ENCODE measurements at regions not wholly inside any gene's neighbourhood (a gene's known extent, or its start where the extent isn't known, plus 50 kb on each side); places are given as distances from the start of the nearest gene placed in this dataset.

DNA sequence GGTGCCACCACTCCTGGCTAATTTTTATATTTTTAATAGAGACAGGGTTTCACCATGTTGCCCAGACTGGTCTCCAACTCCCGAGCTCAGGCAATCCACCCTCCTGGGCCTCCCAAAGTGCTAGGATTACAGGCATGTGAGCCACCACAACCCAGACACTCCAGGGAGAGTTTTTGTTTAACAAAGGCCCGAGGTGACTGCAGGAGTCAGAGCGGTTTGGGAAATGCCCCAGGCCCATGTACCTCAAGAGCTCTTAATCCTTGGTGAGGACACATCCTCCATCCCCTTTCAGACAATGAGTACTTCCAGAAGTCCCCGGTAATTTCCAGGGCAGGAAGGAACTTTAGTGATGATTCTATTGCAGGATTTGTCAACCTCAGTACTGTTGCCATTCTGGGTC lies 176.0 kb downstream of the ESRRB start:
- DNase-seq, result no peak

DNA sequence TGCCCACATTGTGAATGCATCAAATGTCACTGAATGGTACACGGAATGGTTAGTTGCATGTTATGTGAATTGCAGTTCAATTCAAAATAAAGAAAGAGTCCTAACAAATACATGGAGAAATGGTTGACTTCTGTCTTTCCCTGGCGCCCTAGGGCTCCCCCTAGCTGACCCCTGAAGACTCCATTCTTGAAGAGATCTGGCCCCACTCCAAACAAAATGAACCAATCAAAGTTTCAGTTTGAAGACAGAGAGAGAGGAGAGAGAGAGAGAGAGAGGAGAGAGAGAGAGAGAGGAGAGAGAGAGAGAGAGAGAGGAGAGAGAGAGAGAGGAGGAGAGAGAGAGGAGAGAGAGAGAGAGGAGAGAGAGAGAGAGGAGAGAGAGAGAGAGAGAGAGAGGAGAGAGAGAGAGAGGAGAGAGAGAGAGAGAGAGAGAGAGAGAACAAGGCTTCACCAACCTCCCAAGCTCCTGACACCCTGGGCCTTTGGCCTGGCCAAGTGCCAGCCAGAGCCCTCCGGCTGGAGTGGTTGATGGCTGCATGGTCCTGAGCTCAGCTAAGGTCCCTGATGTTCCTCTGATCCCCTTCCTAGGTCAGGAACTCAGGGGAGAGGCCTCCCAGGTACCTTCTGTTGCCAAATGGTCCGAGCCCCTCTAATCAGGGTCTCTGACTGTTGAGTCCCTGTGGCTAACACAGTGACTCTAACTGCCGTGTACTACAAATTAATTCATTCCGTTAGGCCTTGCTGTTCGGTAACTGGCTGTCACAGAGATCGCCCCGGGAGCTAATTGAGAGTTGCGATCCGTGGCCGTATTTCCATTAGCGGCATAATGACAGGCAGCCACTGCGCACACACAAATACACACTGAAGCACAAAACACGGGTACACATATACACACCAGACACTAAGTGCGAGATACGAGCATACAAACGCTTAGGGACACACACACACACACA lies 188.8 kb downstream of the ESRRB start:
- no peak for DNase-seq

DNA sequence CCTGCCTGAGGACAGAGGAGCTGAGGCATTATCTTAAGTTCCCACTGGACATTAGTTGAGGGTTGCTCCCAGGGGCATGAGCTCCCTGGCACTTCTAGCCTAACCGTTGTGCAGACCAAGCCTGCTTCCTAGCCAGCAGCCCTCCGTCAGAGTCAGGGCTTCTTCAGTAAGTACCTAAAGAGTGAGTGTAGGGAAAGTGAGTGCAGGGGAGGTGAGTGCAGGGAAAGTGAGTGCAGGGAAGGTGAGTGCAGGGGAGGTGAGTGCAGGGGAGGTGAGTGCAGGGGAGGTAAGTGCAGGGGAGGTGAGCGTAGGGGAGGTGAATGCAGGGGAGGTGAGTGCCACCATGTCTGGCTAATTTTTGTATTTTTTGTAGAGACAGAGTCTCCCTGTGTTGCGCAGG lies 190.5 kb downstream of the ESRRB start:
- DNase-seq, result no peak

DNA sequence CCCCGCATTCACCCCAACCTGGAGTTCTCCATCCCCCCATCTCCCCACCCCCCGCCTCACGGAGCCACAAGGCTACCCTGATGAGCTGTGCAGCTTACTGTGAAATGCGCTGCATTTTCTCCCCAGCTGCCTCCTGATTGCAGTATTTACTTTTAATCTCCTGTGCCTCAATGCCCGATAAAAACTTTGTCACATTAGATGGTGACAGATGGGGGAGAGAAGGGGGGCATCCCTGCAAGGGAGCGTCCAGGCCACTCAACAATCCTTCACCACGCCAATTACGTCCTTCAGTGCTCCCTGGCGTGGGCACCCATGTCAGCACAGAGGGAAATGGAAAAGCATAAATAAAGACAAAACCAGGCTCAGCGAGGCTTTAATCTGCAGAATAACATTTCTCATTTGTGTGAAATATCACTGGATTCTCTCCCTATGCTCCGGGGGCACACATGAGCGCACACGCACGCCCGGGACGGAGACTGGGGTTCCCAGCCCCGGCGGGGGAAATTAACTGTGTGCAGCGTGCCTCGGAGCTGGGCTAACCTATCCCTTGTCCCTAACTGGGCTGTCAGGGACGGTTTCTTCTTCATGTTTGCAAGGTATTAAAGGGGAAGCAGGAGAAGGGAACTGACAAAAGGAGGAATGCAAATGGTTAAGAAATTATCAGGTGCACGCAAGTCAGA lies 186.7 kb upstream of the VASH1 start:
- no peak for DNase-seq

DNA sequence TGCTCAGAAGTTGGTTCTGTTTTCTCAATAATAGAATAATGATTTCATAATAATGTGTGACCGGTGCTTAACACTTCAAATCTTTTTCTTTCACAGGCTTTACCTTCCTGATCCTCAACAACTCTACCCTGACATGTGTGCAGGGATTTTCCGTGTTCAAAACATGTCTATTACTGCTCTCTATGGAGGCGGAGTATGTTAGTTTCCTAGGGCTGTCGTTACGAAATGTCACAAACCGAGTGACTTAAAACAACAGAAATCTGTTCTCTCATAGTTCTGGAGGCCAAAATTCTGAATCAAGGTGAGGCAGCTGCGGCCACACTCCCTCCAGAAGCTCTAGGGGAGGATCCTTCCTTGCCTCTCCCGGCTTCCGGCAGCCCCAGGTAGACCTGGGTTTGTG lies 186.2 kb upstream of the VASH1 start:
- DNase-seq, result no peak

DNA sequence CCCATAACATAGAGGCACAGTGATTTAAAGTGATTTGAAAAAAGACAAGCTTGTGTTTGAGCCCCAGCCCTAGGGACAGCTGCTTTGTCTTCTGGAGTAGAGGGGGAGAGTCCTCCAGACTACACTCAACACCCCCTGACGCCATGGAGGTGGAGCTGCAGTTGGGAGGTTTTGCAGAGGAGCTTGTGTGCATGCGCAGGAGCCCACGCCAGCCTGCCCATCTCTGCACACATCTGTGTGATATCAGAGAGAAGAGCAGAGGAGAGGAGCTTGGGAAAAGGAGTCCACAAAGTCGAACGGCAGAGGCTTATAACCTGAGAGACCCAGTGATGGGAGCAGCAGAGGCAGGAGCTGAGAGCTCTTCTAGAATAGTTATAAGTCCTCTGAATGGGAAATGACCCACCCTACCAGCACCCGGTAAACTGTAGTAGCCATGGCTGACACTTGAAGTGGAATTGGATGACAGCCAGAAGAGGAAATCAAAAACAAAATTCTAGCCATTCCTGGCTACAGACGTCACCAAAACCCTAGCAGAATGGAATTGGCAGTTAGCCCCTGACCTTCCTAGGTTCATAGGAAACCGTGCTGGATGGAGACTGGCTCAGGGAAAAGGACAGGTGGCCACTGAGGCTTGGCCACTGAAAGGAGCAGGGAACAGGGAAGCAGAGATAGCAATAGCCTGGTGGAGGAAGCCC lies 185.1 kb upstream of the VASH1 start:
- no peak for DNase-seq

DNA sequence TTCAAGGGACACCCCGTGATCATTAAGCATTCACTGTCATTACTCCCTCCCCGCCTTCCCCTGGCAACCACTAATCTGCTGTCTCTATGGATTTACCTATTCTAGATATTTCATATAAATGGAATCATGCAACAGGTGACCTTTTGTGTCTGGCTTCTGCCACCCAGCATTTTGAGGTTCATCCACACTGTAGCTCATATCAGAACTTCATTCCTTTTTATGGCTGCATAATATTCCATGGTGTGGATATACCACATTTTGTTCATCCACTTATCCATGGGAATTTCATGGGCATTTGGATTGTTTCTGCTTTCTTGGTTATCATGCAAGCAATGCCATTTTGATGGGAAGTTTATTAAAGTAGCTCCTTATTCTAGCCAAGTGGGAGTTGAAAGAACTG lies 184.2 kb upstream of the VASH1 start:
- no peak for DNase-seq

DNA sequence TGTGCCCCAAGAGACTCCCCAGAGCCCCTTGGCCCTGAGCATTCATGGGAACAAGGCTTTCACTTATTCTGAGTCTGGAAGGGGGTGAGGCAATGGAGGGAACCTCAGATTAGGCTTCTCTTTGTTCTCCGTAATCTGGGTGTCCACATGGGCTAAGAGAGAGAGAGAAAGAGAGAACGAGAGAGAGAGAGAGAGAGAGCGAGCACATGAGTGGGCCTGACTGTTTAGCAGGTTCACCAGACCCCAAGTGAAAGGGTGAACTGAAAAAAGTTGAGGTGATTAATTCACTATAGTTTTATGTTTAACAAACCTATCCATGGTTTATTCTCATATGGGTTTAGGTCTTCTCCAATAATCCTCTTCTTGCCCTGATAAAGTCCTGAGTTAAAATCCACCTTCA lies 183.4 kb upstream of the VASH1 start:
- no peak for DNase-seq

DNA sequence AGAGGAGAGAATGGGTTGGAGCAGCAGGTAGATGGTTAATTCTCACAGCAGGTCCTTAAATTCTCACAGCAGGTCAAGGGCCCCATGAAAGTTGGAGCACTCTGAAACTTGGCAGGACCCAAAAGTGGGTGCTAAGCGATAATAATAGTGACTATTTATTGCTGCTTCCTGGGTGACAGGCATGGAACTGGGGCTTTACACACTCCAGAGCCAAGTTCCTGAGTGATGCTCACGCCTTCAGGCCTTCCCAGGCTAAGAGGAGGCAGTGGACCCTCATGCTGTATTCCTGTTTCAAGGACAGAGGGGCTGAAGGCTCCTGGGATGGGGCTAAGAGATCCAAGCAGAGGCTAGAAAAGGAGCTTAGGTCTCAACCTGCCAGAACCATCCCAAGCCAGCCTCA lies 180.9 kb upstream of the VASH1 start:
- DNase-seq, result no peak

DNA sequence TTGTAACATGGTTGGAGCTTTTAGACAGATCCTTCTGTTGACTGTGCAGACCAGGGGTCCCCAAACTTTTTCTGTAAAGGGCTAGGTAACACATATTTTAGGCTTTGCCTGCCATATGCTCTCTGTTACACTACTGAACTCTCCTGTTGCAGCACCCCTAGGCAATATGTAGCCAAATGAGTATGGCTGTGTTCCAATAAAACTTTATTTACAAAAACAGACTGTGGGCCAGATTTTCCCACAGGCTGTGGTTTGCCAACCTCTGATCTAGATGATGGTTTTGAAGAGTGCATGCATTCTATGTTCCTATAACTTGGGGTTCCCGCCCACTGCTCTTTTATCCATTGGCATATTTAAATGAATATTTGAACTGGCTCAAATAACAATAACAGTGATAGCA lies 180.3 kb upstream of the VASH1 start:
- no peak for DNase-seq

DNA sequence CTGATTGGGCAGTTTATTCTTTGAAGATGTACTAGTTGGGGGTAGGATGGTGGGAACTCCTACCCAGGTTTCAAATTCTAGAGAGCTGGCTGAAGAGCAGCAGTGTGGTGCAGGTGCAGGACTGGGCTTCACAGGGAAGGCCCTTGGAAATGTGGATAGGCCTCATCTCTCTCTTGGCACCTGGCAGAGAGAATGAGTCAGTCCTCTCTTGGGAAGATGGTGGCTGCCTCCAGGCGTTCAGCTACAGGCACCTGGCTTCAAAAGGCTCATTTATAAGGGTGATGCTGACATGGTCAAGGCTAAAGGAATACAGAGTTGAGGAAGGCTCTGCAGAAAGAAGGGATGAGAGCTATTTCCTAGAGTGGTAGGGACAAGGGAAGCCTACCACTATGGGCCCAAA lies 179.7 kb upstream of the VASH1 start:
- DNase-seq, result no peak

DNA sequence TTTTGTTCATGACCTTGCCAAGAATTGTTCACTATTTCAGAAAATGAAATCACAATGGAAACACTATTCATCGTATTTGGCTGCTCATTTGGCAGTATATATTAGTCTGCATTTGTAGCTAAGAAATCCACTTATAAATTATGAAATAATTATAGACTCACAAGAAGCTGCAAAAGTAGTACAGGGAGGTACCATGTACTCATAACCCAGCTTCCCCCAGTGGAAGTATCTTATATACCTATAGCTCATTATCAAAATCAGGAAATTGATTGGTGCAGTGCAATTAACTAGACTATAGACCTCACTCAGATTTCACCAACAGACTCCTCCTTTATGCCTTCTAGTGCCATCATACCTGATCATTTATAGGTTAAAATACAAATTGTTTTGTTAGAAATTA lies 178.8 kb upstream of the VASH1 start:
- DNase-seq, result no peak

DNA sequence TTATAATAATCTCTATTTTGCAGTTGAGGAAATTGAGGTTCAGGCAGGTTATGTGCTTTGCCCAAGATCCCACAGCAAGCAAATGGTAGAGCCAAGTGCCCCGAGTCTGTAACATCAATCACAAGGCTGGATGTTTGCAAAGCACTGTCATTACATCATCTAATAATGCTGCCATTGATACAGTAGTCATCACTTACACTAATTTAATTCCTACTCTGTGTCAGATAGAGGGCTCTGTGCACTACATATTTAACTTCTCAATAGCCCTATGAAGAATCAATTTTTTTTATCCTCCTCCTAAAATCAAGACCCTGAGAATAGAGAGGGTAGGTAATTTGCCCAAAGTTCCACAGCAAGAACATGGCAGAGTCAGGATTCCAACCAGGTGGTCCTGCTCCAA lies 178.1 kb upstream of the VASH1 start:
- DNase-seq, result no peak

DNA sequence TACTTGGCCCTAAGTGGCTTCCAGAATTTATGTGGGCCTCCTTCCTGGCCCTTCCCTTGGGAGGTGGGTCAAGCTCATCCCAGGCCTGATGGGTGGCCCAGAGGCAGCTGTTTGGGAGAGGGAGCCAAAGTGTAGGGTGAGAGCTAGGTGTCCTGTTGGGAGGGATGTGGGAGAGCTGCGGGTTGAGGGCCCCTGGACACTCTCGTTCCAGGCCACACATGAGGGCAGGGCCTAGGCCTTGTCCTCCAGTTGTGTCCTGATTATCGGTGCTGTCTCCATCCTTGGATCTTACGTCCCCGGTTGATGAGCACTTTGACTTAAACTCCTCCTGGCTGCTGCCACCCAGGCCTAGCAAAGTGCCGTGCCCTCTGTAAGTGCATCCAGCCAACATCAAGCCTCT lies 177.5 kb upstream of the VASH1 start:
- DNase-seq, result no peak

DNA sequence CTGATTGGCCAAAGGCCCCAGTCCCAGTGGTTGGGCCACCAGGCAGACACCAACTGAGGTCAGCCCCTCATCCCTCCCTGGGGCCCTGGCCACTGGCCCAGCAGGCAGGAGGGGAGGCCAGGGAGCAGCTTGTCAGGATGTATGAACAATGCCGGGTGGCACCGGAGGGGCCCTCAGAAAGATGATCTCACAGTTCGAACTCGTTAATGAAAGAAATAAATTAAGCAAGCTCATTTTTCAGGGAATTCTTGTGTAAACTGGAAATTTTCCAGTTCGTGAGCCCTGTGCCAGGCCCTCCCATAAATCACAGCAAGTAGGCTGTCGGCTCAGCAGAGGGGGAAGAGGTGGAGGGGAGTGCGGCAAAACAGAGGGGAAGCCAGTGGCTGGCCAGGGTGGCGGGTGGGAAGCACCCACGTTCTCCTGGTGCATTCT lies 177.0 kb upstream of the VASH1 start:
- DNase-seq, result no peak

DNA sequence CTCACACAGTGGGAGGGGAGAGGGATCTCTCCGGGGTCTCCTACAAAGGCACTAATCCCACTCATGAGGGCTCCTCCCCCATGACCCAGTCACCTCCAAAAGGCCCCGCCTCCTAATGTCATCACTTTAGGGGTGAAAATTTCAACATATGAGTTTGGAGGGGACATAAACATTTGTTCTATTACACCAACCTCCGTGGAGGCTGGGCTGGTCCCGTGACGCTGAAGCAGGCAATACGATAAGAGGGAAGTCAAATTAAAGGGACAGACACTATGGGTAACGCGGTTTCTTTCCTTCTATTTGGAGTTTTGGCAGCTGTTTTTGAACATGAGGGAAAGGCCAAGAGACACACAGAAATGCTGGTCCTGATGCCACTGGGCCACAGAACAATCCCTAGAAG lies 175.7 kb upstream of the VASH1 start:
- DNase-seq, result no peak

DNA sequence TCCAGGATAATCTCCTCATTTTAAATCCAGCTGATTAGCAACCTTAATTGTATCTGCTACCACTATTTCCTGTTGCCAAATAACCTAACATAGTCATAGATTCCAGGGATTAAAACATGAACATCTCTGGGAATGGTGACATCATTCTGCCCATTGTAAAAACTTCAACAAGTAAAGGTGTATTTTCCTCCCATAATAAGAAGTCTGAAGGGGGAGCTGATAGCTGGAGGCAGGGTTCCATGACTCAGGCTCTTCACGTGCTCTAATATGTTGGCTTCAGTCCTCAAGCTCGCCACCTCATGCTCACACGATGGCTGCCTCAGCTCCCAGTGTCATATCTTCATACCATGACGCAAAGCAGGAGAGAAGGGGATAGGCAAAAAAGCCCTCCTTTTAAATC lies 172.0 kb upstream of the VASH1 start:
- DNase-seq, result no peak

DNA sequence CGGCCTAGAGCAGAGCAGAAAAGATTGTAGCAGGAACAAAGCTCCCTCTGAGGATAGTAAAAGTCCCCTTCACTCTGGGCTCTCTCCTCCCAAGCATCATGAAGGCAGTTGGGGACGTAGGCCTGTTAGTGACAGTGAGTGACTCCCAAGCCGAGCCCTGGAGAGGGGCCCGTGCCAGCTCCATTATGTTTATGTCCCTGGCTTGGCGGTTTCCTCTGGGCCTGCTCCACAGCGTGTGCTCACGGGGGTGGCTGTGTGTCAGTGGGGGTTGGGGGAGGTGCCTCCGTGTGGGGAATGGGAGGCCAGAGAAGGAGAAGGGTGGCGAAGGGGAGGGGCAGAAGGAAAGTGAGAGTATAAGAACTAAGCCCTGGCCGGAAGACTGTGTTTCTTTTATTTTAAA lies 170.0 kb upstream of the VASH1 start:
- no peak for DNase-seq

DNA sequence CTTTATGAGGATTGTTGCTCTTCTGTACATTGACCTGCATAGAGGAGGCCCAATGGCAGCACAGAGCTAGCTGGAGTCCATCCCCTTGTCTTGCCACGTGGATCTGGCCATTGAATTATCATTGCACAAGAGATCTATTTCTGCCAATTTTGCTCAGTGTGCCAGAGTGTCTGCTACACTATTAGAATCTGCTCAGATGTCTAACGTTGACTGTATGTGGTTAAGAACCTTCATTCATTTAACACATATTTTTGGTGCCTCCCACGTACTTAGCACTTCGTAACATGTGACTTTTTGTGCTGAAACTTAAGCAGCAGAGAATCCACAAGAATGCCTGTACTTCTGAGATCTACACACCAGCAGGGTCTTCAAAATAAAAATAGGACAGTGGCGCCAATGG lies 166.0 kb upstream of the VASH1 start:
- DNase-seq, result no peak

DNA sequence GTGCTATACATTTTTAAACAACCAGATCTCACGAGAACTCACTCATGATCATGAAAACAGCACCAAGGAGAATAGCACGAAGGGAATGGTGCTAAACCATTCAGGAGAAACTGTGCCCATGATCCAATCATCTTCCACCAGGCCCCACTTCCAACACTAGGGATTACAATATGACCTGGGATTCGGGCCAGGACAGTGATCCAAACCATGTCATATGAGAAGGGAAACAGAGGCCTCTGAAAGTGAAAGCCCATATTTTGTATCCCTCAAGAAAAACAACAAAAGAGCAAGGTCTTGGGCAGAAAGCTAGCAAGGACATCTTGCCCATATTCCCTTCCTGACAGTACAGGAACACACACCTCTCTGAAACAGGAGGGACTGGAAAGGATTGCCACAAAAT lies 163.9 kb upstream of the VASH1 start:
- DNase-seq, result no peak

DNA sequence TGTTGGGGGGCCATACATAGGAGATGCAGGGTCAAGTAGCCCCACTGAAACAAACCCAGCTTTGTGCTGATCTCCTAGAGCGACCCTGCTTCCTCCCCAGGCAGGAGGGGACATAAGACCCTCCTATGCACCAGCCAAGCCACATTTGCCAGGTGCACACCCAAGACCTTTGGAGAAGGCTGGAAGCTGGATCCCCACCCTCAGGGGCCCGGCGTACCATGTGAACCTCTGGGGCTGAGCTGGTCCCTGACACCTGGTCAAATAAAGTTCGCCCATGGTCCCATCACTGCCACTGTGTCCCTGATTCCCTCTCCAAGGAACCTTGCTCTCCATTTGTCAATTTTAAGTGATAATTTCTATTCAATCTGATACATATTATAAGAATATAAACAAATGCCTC lies 162.1 kb upstream of the VASH1 start:
- DNase-seq, result no peak

DNA sequence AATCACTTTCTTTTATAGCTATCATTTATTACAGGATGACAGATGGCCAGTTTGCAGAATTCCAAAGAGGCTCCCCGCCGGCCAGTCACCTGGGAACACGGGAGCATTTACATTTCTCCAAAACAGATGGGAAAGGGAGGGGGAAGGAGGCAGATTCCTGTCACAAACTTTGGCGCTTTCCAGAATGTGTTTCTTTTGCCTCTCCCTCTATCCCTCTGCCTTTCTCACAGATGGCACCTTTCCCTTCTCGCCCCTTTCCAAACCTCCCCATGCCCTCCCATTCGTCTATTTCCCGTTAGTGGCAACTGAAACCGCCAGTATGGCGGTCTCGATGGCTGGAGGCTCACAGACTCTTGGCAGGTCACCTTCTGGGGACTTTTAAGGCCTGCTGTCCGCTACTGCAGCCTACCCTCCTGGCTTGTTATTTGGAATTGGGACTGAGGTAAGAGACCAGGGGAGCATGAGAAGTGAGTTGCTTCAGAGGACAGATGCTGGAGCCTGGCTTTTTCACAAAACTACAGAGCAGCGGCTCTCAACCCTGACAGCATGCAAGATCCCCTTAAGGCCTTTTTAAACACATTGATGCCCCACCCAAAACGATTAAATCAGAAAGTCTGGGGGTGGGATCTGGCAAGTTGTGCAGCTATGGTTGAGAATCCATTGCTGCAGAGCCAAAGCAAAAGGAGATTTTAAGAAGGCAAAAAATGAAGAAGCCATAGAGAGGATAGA lies 161.5 kb upstream of the VASH1 start:
- DNase-seq, result no peak

DNA sequence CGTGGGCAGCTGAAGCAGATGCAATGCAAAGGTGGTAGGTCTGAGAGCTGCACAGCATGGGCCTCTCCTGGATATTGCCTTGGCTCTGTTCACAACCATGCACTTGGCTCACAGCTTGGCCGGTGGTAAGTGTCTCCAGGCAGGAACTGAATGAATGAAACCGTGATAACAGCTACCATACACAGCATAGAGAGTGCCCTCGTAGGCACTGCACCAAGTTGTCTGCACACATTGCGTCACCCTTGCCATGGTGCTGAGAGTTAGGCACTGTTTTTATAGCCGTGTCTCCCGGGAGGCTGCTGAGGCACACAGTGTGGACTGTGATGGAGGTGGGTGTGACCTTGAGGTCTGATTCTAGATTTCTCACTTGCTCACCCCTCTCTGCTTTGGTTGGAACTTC lies 157.6 kb upstream of the VASH1 start:
- no peak for DNase-seq
